Ectodermal cell (in vitro differentiated cells): ENCODE measurements at regions not wholly inside any gene's neighbourhood (a gene's known extent, or its start where the extent isn't known, plus 50 kb on each side); places are given as distances from the start of the nearest gene placed in this dataset.

ENCODE experiments used
- H3K27ac ChIP-seq: 2 replicates; pipeline ENCODE4 v1.7.0; 2013; ENCODE audit warnings: mild to moderate bottlenecking, low read depth, low read length; ENCODE audit not compliant: insufficient read depth, poor library complexity, severe bottlenecking
- H3K27me3 ChIP-seq: 2 replicates; pipeline ENCODE4 v1.7.0; 2013; ENCODE audit warnings: mild to moderate bottlenecking, low read length; ENCODE audit not compliant: insufficient read depth, control insufficient read depth, poor library complexity, severe bottlenecking
- H3K36me3 ChIP-seq: one replicate; pipeline ENCODE4 v1.7.0; 2013; ENCODE audit warnings: low read length; ENCODE audit not compliant: control insufficient read depth, insufficient read depth
- H3K4me1 ChIP-seq: one replicate; pipeline ENCODE4 v1.7.0; 2013; ENCODE audit warnings: low read length; ENCODE audit not compliant: control insufficient read depth, insufficient read depth
- H3K4me3 ChIP-seq: 2 replicates; pipeline ENCODE4 v1.7.0; 2013; ENCODE audit warnings: low read depth, low read length, control low read depth; ENCODE audit not compliant: insufficient read depth
- H3K9me3 ChIP-seq: 2 replicates; pipeline ENCODE4 v1.7.0; 2013; ENCODE audit warnings: mild to moderate bottlenecking, low read length, moderate library complexity; ENCODE audit not compliant: control insufficient read depth
- WGBS, 2 experiments: methylation state at CpG; one replicate each; pipeline ENCODE4 v1.1.7; 2013; ENCODE audit warnings: missing lambda C conversion rate in 2 of 2; 5-methylcytosine and 5-hydroxymethylcytosine counted together

DNA sequence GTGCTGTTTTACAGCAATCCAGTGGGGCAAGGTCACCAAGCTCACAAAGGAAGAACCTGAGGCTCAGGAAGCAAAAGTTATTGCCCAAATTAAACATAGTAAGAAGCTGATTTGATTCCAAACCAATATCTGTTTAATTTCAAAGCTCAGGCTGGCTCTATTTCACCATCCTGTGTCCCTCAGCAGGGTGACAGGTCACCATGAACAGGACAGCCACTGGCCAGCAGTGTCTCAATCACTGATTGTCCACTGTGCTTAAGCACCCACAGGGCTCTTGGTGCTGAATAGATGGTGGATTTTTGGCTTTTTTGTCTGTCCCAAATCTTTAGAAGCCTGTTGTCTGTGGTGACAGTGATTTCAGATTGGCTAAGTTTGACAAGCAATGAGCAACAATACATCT, 146.4 kb upstream of the ZNF32 start:
- Histone ChIP-seq H3K4me3 (no peak overlapping the region), H3K4me1 (no peaks in the 10 kb centered on the region), H3K27ac (no peak overlapping the region), H3K27me3 (no peaks in the 10 kb centered on the region), H3K36me3 (no peaks in the 10 kb centered on the region), H3K9me3 (no peaks in the 10 kb centered on the region)

- WGBS, 2 experiments, result 92 to 93% methylated on average over 8 to 9 of the region's 9 CpGs
- no peaks in the 10 kb centered on the region for H3K4me1 ChIP-seq
These were observed 145.6 kb upstream of the ZNF32 start for GRCh38 chr10:43794181-43794815.

GRCh38 chr10:43793704-43794103, 145.0 kb upstream of the ZNF32 start:
- no peak overlapping the region for H3K27ac ChIP-seq
- H3K27me3 ChIP-seq, result no peaks in the 10 kb centered on the region
- no peaks in the 10 kb centered on the region for H3K9me3 ChIP-seq
- no peaks in the 10 kb centered on the region for H3K36me3 ChIP-seq
- no peaks in the 10 kb centered on the region for H3K4me1 ChIP-seq
- WGBS, 2 experiments, result 93 to 96% methylated on average over 6 of the region's 6 CpGs
- H3K4me3 ChIP-seq, result no peak overlapping the region

More at GRCh38 chr10:43794181-43794815, 145.6 kb upstream of the ZNF32 start:
- Histone ChIP-seq H3K36me3 (no peaks in the 10 kb centered on the region), H3K27ac (no peak overlapping the region), H3K27me3 (no peaks in the 10 kb centered on the region), H3K4me3 (no peak overlapping the region), H3K9me3 (no peaks in the 10 kb centered on the region)

DNA sequence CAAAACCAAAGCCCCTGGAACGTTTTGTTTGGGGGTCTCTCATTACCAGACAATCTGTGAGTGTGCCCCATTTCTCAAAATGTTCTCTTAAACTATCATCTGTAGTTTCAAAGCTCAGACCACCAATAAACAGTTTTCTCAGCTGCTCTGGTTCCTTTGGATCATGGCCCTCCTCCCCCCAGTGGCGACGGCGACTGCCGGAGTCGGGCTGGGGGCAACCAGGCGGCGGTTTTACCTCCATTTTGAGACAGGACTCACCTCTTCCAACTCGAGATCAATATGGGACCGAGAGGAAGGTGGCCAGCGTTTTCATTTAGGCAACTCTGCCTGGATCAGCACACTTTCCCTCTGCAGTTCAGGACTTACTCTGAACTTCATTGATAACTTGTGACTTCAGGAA, 141.5 kb upstream of the ZNF32 start:
- Histone ChIP-seq H3K9me3 (no peaks in the 10 kb centered on the region), H3K36me3 (no peaks in the 10 kb centered on the region), H3K27ac (no peak overlapping the region), H3K4me3 (no peak overlapping the region), H3K4me1 (no peaks in the 10 kb centered on the region), H3K27me3 (no peaks in the 10 kb centered on the region)
- 92 to 95% methylated on average over 11 of the region's 11 CpGs for WGBS, 2 experiments

- H3K27me3 ChIP-seq, result no peaks in the 10 kb centered on the region
- H3K36me3 ChIP-seq, result no peaks in the 10 kb centered on the region
- WGBS, 2 experiments, result 82 to 92% methylated on average over 2 of the region's 2 CpGs
- no peak overlapping the region for H3K4me3 ChIP-seq
- H3K27ac ChIP-seq, result no peak overlapping the region
- no peaks in the 10 kb centered on the region for H3K4me1 ChIP-seq
- H3K9me3 ChIP-seq, result no peaks in the 10 kb centered on the region
These were observed 136.6 kb upstream of the ZNF32 start for GRCh38 chr10:43785252-43785651.

GRCh38 chr10:43782814-43783213, 134.1 kb upstream of the ZNF32 start:
- Histone ChIP-seq H3K9me3 (no peaks in the 10 kb centered on the region), H3K4me3 (no peak overlapping the region), H3K4me1 (no peaks in the 10 kb centered on the region), H3K27ac (no peak overlapping the region), H3K36me3 (no peaks in the 10 kb centered on the region), H3K27me3 (no peaks in the 10 kb centered on the region)
- WGBS, 2 experiments, result 91 to 93% methylated on average over 6 of the region's 6 CpGs

- no peak overlapping the region for H3K4me3 ChIP-seq
- H3K4me1 ChIP-seq, result no peaks in the 10 kb centered on the region
- 90 to 92% methylated on average over 6 of the region's 6 CpGs for WGBS, 2 experiments
- no peaks in the 10 kb centered on the region for H3K27me3 ChIP-seq
- H3K27ac ChIP-seq, result no peak overlapping the region
- no peaks in the 10 kb centered on the region for H3K9me3 ChIP-seq
- H3K36me3 ChIP-seq, result no peaks in the 10 kb centered on the region
These were observed 133.0 kb upstream of the ZNF32 start for GRCh38 chr10:43781480-43782361.

DNA sequence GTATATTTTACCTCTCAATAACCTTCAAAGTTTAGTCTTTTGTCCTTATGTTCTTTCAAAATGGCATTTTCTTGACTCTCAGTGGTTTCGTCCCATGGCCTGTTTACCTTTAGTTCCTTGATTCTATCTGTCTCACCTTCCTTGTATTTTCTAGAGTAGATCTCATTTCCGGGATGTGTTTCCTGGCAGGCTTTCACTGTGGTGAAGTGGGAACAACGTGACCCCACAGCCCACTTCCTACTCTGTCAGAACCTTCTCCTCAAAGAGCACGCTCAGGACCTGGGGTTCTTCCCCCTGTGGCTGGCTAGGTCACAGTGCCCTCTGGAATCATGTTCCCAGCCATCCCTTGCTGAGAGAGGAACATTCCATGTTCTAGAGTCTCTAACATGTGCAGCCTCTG, 129.9 kb upstream of the ZNF32 start:
- Histone ChIP-seq H3K9me3 (no peaks in the 10 kb centered on the region), H3K27me3 (no peaks in the 10 kb centered on the region), H3K4me1 (no peaks in the 10 kb centered on the region), H3K36me3 (no peaks in the 10 kb centered on the region), H3K4me3 (no peak overlapping the region), H3K27ac (no peak overlapping the region)
- 89 to 95% methylated on average over 4 of the region's 4 CpGs for WGBS, 2 experiments

GRCh38 chr10:43775384-43775783, 126.7 kb upstream of the ZNF32 start:
- Histone ChIP-seq H3K27me3 (no peaks in the 10 kb centered on the region), H3K27ac (no peak overlapping the region), H3K4me1 (no peaks in the 10 kb centered on the region), H3K36me3 (no peaks in the 10 kb centered on the region), H3K4me3 (no peak overlapping the region), H3K9me3 (no peaks in the 10 kb centered on the region)
- WGBS, 2 experiments, result 87 to 89% methylated on average over 12 of the region's 12 CpGs

DNA sequence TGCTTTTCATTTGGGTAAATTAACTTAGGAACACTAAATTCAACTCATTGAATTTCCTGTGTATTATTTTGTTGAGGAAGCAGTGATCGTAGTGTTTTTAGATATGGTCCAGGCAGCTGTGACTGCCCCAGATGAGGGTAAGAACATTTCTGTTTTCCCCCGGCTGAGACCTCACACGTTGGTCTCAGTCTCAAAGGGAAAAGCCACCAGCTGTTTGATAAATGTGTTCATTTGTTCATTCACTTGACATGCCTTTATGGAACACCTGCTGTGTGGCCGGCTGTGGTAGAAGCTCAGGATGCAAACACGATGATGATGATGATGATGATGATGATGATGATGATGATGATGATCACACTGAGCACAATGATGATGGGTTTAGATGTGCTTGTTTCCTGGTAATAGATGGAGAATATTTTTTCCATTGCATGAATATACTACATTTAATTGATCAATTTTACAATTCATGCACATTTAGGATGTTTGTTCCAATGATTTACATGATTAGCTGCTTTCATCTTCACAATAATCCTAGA, 125.6 kb upstream of the ZNF32 start:
- H3K9me3 ChIP-seq, result no peaks in the 10 kb centered on the region
- no peak overlapping the region for H3K27ac ChIP-seq
- no peak overlapping the region for H3K4me3 ChIP-seq
- WGBS, 2 experiments, result 87 to 89% methylated on average over 5 of the region's 5 CpGs
- no peaks in the 10 kb centered on the region for H3K27me3 ChIP-seq
- H3K36me3 ChIP-seq, result no peaks in the 10 kb centered on the region
- no peaks in the 10 kb centered on the region for H3K4me1 ChIP-seq
